ENCODE measurements at regions not wholly inside any gene's neighbourhood (a gene's known extent, or its start where the extent isn't known, plus 50 kb on each side); places are given as distances from the start of the nearest gene placed in this dataset.

- Histone ChIP-seq H3K9me3 (ENCODE audit: control insufficient read depth in 3 of 3, low read length in 3 of 3) (no peaks in the 10 kb centered on the region), H3K27ac (ENCODE audit: low read depth, low read length) (no peak overlapping the region), H3K9ac (ENCODE audit: low read depth in 1 of 3, low read length in 3 of 3) (no peak overlapping the region), H3K27me3 (ENCODE audit: control insufficient read depth in 3 of 3, insufficient read depth in 3 of 3, low read length in 3 of 3) (peaks cover 8 to 28% (median 14%) of the 10 kb centered on the region in 3 donors), H3K4me1 (ENCODE audit: control insufficient read depth in 3 of 3, insufficient read depth in 3 of 3, low read length in 3 of 3) (peaks cover 27 to 39% (median 37%) of the 10 kb centered on the region in 3 donors), H3K4me3 (ENCODE audit: low read length in 3 of 3) (no peak overlapping the region), H3K36me3 (ENCODE audit: control insufficient read depth in 3 of 3, insufficient read depth in 3 of 3, low read length in 3 of 3) (no peaks in the 10 kb centered on the region)
Measured at GRCh38 chr17:79304884-79305283, 230.3 kb downstream of the ENGASE start.

GRCh38 chr17:79303641-79304205, 229.1 kb downstream of the ENGASE start:
- Histone ChIP-seq H3K27ac (ENCODE audit: low read depth, low read length) (no peak overlapping the region), H3K9me3 (ENCODE audit: control insufficient read depth in 3 of 3, low read length in 3 of 3) (no peaks in the 10 kb centered on the region), H3K4me3 (ENCODE audit: low read length in 3 of 3) (no peak overlapping the region), H3K27me3 (ENCODE audit: control insufficient read depth in 3 of 3, insufficient read depth in 3 of 3, low read length in 3 of 3) (peaks cover 13 to 28% (median 14%) of the 10 kb centered on the region in 3 donors), H3K9ac (ENCODE audit: low read depth in 1 of 3, low read length in 3 of 3) (no peak overlapping the region), H3K36me3 (ENCODE audit: control insufficient read depth in 3 of 3, insufficient read depth in 3 of 3, low read length in 3 of 3) (no peaks in the 10 kb centered on the region), H3K4me1 (ENCODE audit: control insufficient read depth in 3 of 3, insufficient read depth in 3 of 3, low read length in 3 of 3) (peaks cover 27 to 39% (median 37%) of the 10 kb centered on the region in 3 donors)

- H3K27ac ChIP-seq (ENCODE audit: low read depth, low read length) = no peak overlapping the region
- H3K9me3 ChIP-seq (ENCODE audit: control insufficient read depth in 3 of 3, low read length in 3 of 3) = no peaks in the 10 kb centered on the region
- H3K9ac ChIP-seq (ENCODE audit: low read depth in 1 of 3, low read length in 3 of 3) = no peak overlapping the region
- H3K27me3 ChIP-seq (ENCODE audit: control insufficient read depth in 3 of 3, insufficient read depth in 3 of 3, low read length in 3 of 3) = peaks cover 26 to 46% (median 32%) of the 10 kb centered on the region in 3 donors
- H3K4me1 ChIP-seq (ENCODE audit: control insufficient read depth in 3 of 3, insufficient read depth in 3 of 3, low read length in 3 of 3) = peaks cover 14 to 19% (median 18%) of the 10 kb centered on the region in 3 donors
- H3K36me3 ChIP-seq (ENCODE audit: control insufficient read depth in 3 of 3, insufficient read depth in 3 of 3, low read length in 3 of 3) = no peaks in the 10 kb centered on the region
- no peak overlapping the region for H3K4me3 ChIP-seq (ENCODE audit: low read length in 3 of 3)
Measured at GRCh38 chr17:79301469-79301868, 226.8 kb downstream of the ENGASE start.

- Histone ChIP-seq H3K9ac (ENCODE audit: low read depth in 1 of 3, low read length in 3 of 3) (no peak overlapping the region), H3K4me1 (ENCODE audit: control insufficient read depth in 3 of 3, insufficient read depth in 3 of 3, low read length in 3 of 3) (no peaks in the 10 kb centered on the region), H3K27ac (ENCODE audit: low read depth, low read length) (no peak overlapping the region), H3K4me3 (ENCODE audit: low read length in 3 of 3) (no peak overlapping the region), H3K9me3 (ENCODE audit: control insufficient read depth in 3 of 3, low read length in 3 of 3) (no peaks in the 10 kb centered on the region), H3K27me3 (ENCODE audit: control insufficient read depth in 3 of 3, insufficient read depth in 3 of 3, low read length in 3 of 3) (peaks cover 24 to 41% (median 38%) of the 10 kb centered on the region in 3 donors), H3K36me3 (ENCODE audit: control insufficient read depth in 3 of 3, insufficient read depth in 3 of 3, low read length in 3 of 3) (no peaks in the 10 kb centered on the region)
Measured at GRCh38 chr17:79299349-79299748, 224.7 kb downstream of the ENGASE start.

- Histone ChIP-seq H3K4me1 (ENCODE audit: control insufficient read depth in 3 of 3, insufficient read depth in 3 of 3, low read length in 3 of 3) (no peaks in the 10 kb centered on the region), H3K9ac (ENCODE audit: low read depth in 1 of 3, low read length in 3 of 3) (no peak overlapping the region), H3K27me3 (ENCODE audit: control insufficient read depth in 3 of 3, insufficient read depth in 3 of 3, low read length in 3 of 3) (peaks cover 22 to 41% (median 38%) of the 10 kb centered on the region in 3 donors), H3K9me3 (ENCODE audit: control insufficient read depth in 3 of 3, low read length in 3 of 3) (no peaks in the 10 kb centered on the region), H3K27ac (ENCODE audit: low read depth, low read length) (no peak overlapping the region), H3K4me3 (ENCODE audit: low read length in 3 of 3) (no peak overlapping the region), H3K36me3 (ENCODE audit: control insufficient read depth in 3 of 3, insufficient read depth in 3 of 3, low read length in 3 of 3) (no peaks in the 10 kb centered on the region)
Measured at GRCh38 chr17:79298799-79299198, 224.2 kb downstream of the ENGASE start.

- H3K27me3 ChIP-seq (ENCODE audit: control insufficient read depth in 3 of 3, insufficient read depth in 3 of 3, low read length in 3 of 3) = peaks cover 23 to 47% (median 42%) of the 10 kb centered on the region in 3 donors
- no peak overlapping the region for H3K27ac ChIP-seq (ENCODE audit: low read depth, low read length)
- no peaks in the 10 kb centered on the region for H3K9me3 ChIP-seq (ENCODE audit: control insufficient read depth in 3 of 3, low read length in 3 of 3)
- no peak overlapping the region for H3K4me3 ChIP-seq (ENCODE audit: low read length in 3 of 3)
- no peak overlapping the region for H3K9ac ChIP-seq (ENCODE audit: low read depth in 1 of 3, low read length in 3 of 3)
- H3K4me1 ChIP-seq (ENCODE audit: control insufficient read depth in 3 of 3, insufficient read depth in 3 of 3, low read length in 3 of 3) = no peaks in the 10 kb centered on the region
- no peaks in the 10 kb centered on the region for H3K36me3 ChIP-seq (ENCODE audit: control insufficient read depth in 3 of 3, insufficient read depth in 3 of 3, low read length in 3 of 3)
Measured at GRCh38 chr17:79296243-79296642, 221.6 kb downstream of the ENGASE start.

- Histone ChIP-seq H3K9me3 (ENCODE audit: control insufficient read depth in 3 of 3, low read length in 3 of 3) (no peaks in the 10 kb centered on the region), H3K4me3 (ENCODE audit: low read length in 3 of 3) (no peak overlapping the region), H3K27ac (ENCODE audit: low read depth, low read length) (no peak overlapping the region), H3K9ac (ENCODE audit: low read depth in 1 of 3, low read length in 3 of 3) (no peak overlapping the region), H3K4me1 (ENCODE audit: control insufficient read depth in 3 of 3, insufficient read depth in 3 of 3, low read length in 3 of 3) (no peaks in the 10 kb centered on the region), H3K27me3 (ENCODE audit: control insufficient read depth in 3 of 3, insufficient read depth in 3 of 3, low read length in 3 of 3) (peaks cover 32 to 53% (median 48%) of the 10 kb centered on the region in 3 donors), H3K36me3 (ENCODE audit: control insufficient read depth in 3 of 3, insufficient read depth in 3 of 3, low read length in 3 of 3) (no peaks in the 10 kb centered on the region)
Measured at GRCh38 chr17:79295307-79295706, 220.7 kb downstream of the ENGASE start.

GRCh38 chr17:79294459-79295071, 219.9 kb downstream of the ENGASE start:
- H3K27ac ChIP-seq (ENCODE audit: low read depth, low read length) = no peak overlapping the region
- H3K9ac ChIP-seq (ENCODE audit: low read depth in 1 of 3, low read length in 3 of 3) = no peak overlapping the region
- no peaks in the 10 kb centered on the region for H3K4me1 ChIP-seq (ENCODE audit: control insufficient read depth in 3 of 3, insufficient read depth in 3 of 3, low read length in 3 of 3)
- no peaks in the 10 kb centered on the region for H3K36me3 ChIP-seq (ENCODE audit: control insufficient read depth in 3 of 3, insufficient read depth in 3 of 3, low read length in 3 of 3)
- peaks cover 32 to 60% (median 51%) of the 10 kb centered on the region in 3 donors for H3K27me3 ChIP-seq (ENCODE audit: control insufficient read depth in 3 of 3, insufficient read depth in 3 of 3, low read length in 3 of 3)
- H3K4me3 ChIP-seq (ENCODE audit: low read length in 3 of 3) = no peak overlapping the region
- no peaks in the 10 kb centered on the region for H3K9me3 ChIP-seq (ENCODE audit: control insufficient read depth in 3 of 3, low read length in 3 of 3)

- H3K9me3 ChIP-seq (ENCODE audit: control insufficient read depth in 3 of 3, low read length in 3 of 3) = no peaks in the 10 kb centered on the region
- H3K36me3 ChIP-seq (ENCODE audit: control insufficient read depth in 3 of 3, insufficient read depth in 3 of 3, low read length in 3 of 3) = no peaks in the 10 kb centered on the region
- H3K4me1 ChIP-seq (ENCODE audit: control insufficient read depth in 3 of 3, insufficient read depth in 3 of 3, low read length in 3 of 3) = no peaks in the 10 kb centered on the region
- H3K27me3 ChIP-seq (ENCODE audit: control insufficient read depth in 3 of 3, insufficient read depth in 3 of 3, low read length in 3 of 3) = peaks cover 31 to 68% (median 54%) of the 10 kb centered on the region in 3 donors
- no peak overlapping the region for H3K9ac ChIP-seq (ENCODE audit: low read depth in 1 of 3, low read length in 3 of 3)
- H3K4me3 ChIP-seq (ENCODE audit: low read length in 3 of 3) = no peak overlapping the region
- H3K27ac ChIP-seq (ENCODE audit: low read depth, low read length) = no peak overlapping the region
Measured at GRCh38 chr17:79292501-79292900, 217.9 kb downstream of the ENGASE start.

- Histone ChIP-seq H3K27ac (ENCODE audit: low read depth, low read length) (no peak overlapping the region), H3K9ac (ENCODE audit: low read depth in 1 of 3, low read length in 3 of 3) (no peak overlapping the region), H3K4me1 (ENCODE audit: control insufficient read depth in 3 of 3, insufficient read depth in 3 of 3, low read length in 3 of 3) (no peaks in the 10 kb centered on the region), H3K9me3 (ENCODE audit: control insufficient read depth in 3 of 3, low read length in 3 of 3) (no peaks in the 10 kb centered on the region), H3K4me3 (ENCODE audit: low read length in 3 of 3) (no peak overlapping the region), H3K36me3 (ENCODE audit: control insufficient read depth in 3 of 3, insufficient read depth in 3 of 3, low read length in 3 of 3) (no peaks in the 10 kb centered on the region), H3K27me3 (ENCODE audit: control insufficient read depth in 3 of 3, insufficient read depth in 3 of 3, low read length in 3 of 3) (peaks cover 35 to 68% (median 59%) of the 10 kb centered on the region in 3 donors)
Measured at GRCh38 chr17:79291391-79291790, 216.8 kb downstream of the ENGASE start.

All from skeletal muscle tissue (tissue), 3 donors.